Dermis microvascular lymphatic vessel endothelial cell (primary cell): ENCODE measurements at regions not wholly inside any gene's neighbourhood (a gene's known extent, or its start where the extent isn't known, plus 50 kb on each side); places are given as distances from the start of the nearest gene placed in this dataset.

Experiments
- DNase-seq, 2 donors: peaks; one replicate each; pipeline versions ENCODE4 v3.0.0 to v3.0.0-alpha.2; 2010; ENCODE audit warnings: low read depth in 2 of 2

DNA sequence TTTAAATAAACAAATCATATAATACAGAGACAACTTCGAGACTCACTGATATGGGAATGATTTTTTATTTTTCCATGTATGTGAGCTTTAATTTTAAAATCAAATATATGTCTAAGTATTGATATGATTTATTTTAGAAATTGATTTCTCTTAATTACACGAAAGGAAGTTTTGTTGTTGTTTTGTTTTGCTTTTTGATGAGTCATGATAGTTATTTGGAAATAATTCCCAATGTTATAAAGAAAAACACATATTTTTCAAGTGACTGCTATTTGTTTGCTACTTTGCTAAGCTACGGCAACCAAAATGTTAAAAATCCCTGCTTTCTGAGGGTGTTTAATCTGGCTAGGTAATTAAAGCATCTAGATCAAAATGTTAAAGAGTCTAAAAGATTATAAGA, 2139.4 kb upstream of the TENM3 start:
- DNase-seq: no peak

DNA sequence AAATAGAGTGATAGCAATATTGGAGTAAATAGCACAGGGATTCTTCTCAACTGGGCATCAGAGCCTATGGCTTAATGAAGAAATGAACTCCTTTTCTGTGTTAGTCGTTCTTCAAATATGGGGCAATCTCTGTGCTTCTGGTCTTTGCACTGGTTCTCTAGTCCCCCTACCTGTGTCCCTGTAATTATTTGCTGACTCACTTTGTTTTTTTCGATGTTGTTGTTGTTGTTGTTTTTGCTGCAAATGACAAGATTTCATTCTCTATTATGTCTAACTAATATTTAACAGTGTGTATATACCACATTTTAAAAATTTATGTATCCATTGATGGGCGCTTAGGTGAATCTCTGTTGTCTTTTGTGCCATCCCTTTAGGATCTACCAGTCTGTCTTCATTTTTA, 2137.8 kb upstream of the TENM3 start:
- no peak for DNase-seq

DNA sequence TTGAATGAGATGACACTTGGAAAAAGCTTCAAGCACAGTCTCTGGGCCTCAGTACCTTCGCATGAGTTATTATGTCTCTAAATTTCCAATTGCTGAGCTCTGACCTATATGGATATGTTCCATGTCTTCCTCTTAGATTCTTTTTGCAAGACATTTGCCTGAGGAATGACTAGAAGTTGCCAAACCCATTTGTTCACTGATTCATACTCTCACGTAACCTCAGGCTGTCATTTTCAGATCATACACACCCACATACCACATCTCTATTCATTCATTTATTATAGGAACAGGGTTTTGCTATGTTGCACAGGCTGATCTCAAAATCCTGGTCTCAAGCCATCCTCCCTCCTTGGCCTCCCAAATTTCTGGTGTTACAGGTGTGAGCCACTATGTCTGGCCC, 2137.1 kb upstream of the TENM3 start:
- DNase-seq: no peak

DNA sequence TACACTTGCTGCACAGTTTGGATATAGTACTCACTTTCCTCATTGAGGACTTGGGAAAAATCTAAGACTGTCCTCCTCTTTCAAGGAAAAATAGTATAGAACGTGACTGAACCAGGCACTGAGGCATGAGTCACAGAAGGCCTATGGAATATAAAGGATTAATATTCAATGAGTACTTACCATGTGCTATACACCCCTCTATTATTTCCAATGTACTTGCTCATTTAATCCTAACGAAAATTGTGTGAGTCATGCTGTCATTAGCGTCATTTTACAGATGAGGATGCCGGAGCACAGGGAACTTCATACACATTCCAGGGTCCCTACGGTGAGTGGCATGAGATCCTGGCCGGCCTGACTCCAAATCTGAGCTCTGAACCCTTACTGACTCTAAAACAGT, 2136.2 kb upstream of the TENM3 start:
- DNase-seq: no peak

DNA sequence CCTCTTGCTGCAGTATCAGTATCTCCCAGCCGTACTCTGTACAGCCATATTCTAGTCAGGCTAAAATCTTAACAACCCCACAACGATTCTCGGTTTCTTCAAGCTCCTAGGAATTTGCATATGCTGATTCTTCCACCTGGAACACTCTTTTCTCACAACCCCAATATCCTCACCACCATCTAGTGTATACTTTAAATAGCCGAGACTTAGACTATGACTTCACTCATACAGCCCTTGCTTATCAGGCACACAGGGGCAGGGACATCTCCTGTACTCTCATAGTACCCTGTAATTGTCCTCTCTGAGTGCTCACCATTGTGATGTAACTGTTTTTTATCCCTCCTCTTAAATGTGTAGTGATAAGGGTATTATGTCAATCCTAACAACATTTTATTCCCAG, 2126.4 kb upstream of the TENM3 start:
- no peak for DNase-seq

DNA sequence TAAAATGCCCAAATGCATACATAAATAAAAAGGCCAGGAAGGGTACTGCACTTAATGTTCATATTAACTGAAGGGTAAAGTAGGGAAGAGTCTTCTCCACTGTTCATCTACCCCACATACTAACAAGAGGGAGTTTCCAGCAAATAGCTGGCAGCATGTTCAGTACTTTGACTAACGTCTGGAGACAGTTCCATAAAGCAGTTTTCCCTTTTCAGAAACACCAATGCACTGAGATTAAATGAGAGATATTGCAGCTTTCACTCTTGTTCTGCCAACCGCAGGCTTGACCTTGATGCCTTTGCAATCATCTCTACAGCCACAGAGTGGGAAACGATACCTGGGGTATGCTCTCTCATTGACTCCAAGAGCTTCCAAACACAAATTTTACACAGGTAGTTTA, 2123.1 kb upstream of the TENM3 start:
- DNase-seq: no peak

DNA sequence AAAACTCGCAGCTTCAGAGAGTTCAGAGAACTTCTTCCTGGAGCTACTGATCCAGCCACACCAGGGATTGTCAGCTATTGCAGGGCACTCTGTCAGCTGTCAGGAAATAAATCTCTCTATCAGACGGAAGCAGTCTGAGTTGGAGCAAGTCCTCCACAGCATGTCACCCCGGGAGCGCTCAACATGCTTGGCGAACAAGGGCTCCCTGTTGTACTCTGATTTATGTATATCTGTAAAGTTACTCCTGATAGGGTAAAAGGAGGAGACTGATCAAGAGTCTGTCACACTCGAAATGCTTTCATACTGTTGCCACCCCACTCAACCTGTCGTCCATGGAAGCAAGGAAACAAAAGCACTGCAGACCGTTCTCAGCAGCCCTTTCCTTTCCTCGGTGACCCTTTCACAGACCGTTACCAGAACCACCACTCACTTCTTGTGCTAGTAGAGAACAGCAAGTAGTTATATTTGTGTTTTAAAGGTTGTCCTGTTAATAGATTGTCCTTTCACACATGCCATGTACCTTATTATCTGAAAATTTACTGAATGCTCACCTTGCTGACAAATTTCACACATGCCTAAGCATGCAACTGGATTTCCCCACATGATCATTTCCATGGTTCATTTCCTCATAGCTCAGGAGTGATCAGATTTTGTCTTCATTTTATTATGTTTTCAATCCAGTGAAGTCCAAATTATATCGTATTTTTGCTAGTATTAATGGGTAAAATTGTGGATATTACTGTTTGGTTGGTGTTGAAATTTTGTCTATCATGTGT, 2108.9 kb upstream of the TENM3 start:
- DNase-seq: no peak

DNA sequence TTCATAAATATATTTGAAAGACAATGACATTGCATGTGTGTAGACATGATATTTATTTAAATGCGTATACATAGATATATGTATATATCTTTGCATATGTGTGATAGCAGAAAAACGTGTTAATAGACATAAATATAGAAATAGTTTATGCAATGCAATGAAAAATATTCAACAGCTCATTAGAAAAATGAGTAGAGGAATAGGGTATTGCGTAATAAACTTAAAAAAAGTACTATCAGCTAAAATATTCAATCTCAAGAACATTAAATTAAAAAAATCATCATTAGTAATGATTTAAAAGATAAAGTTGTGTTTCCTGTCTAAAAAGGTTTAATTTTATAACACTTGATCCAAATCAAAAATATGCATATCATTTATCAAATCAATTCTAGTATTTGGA, 2101.5 kb upstream of the TENM3 start:
- DNase-seq: no peak

DNA sequence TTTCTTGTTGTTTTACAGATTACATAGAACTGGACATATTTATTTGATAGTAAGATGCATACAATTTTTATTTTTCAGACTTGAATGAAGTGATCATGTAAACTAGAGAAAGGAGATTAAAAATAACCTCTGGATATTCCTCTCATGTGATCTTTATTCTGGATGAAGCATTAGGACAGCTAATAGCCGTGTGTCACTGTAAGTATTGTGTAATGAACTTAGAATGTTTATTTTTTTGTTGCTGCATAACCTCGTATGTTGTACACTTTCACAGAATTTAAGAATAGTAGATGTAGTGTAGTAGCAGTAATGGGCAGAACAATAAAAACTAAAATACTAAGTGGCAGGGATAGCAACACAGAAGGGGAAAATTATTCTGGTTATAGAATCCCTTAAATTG, 2094.5 kb upstream of the TENM3 start:
- no peak for DNase-seq

DNA sequence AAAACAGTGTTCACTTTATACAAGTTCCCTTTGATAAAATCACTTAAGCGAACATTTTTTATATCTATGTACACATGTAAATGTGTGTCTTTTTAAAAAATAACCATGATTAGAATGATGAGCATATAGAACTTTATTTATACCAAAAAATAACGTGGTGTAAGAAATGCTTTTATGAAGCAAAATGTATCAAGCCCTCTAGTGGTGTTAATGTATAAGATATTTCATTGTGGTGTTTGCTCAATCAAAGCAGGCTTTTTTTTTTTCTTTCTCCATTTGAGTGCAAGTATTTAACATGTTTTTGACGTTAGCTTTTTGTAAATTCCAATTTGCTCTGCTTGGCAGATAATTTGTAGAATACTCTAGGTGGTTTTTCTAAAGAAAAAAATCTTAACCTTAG, 2092.4 kb upstream of the TENM3 start:
- DNase-seq: no peak

DNA sequence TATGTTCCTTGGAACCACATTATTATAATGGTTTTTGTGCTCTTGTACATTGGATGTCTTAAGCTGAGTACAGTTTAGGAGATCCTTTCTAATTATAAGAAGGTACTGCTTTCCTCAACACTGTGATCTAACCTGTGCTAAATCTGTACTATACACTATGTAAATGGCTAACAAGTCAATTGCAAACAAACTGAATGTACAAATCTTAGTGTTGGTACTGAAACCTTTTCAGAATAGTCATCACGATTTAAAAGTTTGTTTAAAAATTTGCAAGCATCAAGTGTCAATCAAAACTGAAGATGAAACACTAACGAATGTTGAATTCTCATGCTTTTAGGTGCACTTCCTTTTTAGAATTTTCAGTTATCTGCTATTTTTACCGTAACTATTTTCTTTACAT, 2090.4 kb upstream of the TENM3 start:
- no peak for DNase-seq

DNA sequence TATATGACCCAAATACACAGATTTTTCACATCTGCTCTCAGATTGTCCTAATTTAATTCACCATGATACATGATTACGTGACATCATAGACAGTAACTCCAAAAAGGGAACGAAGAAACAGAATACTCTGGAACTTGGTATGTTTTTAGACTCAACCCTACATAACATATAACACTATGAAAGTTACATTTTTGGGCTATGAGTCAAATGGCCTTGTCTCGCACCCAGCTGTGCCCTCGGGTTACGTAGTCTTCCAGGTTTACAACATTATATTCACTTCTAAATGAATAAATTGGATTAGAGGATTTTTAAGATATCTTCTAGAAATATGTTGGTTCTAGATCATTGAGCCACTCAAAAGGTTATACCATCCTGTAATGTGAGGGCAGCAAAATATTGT, 2089.6 kb upstream of the TENM3 start:
- DNase-seq: no peak

DNA sequence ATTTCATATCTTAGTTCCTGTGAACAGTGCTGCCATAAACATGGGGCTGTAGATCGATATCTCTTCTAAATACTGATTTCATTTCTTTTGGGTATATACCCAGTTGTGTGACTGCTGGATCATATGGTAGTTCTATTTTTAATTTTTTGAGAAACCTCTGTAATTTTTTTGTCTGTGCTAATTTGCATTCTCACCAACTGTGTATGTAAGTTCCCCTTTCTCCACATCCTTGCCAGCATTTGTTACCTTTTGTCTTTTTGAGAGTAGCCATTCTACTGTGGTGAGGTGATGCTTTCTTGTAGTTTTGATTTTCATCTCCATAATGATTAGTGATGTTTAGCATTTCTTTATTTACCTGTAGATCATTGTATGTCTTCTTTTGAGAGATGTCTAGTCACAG, 2086.5 kb upstream of the TENM3 start:
- DNase-seq: no peak

DNA sequence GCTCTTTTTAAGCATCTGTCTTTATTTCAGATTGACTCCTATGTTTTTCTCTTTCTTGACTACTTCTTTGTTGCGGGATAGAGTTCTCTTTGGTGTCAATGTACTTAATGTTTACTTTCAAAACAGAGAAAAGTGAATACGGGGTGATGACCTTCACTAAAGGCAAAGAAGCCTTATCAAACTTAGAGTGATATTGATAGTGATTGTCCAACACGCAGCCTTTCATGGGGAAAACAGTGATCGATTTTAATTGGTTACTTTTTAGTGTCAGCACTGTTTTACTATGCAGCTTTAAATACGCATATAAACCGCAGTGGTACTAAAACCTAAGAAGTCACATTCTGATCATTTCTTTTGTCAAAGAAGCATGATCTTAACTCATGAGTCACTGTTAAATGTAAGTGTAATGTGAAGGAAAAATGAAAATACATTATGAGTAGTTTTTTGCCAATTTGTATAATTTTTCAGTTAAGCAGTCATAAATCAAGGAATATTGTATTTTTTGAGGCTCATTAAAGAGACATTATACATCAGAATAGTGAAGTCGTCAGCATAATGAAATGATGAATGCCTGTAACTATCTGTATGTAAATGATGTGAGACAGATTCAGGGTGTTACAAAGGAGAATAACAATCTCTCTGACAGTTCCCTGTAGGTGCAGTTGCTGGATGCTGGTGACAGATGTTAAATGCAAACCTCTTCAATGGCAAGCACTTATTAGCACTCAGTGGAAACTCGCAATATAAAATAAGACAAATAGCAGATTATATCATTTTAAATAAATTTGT, 2082.8 kb upstream of the TENM3 start:
- DNase-seq: no peak

DNA sequence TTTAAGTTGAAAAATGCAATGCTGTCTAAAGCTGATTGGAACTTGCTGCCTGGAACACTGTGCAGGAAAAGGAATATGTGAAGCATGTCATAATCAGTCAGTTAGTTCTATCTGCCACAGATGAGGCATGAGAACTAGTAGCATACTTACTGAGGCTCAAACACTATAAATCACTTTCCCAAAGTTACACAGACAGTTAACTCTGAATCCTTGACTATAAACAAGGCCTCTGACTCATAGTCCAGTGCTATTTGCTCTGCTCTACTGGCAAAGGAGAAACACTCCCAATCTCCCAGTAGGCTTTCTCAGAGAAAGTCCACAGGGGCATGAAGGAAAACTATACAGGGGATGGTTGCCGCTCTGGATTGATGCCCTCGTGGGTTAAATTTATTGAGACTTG, 2078.4 kb upstream of the TENM3 start:
- DNase-seq: no peak

DNA sequence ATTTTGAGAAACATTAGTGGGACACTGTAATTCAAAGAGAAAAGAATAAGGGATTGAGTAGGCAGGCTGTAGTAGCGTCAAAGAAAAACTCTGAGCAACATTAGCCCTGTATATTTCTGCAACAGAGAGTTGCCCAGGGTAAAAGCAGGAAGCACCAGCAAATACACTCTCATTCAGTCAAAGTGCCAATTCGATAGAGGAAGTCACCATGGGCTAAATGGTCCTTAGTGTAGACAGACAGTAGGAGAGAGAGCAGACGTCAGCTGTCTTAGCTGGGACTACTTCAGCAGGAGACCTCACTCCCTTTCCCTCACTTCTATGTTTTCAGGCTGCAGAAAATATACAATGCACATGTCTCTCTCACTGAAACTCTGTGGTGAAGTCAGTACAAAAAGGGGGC, 2073.8 kb upstream of the TENM3 start:
- DNase-seq: no peak

DNA sequence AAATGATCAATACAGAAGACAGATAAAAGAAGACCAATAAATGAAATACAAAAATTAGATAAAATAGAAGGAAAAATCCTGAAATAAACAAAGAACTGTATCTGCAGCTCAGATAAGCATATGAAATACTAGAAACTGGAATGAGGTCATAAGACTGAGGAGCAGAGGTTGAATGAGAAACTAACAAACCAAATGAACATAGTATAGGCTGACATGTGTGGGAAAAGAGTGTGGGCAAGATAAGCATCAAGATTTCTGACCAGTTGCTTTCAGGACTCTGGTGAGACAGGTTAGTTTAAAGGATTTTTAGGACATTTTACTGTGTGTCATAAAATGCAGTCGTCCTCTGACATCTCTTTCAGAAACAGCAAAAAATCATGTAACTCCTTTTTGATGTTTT, 2073.2 kb upstream of the TENM3 start:
- no peak for DNase-seq

DNA sequence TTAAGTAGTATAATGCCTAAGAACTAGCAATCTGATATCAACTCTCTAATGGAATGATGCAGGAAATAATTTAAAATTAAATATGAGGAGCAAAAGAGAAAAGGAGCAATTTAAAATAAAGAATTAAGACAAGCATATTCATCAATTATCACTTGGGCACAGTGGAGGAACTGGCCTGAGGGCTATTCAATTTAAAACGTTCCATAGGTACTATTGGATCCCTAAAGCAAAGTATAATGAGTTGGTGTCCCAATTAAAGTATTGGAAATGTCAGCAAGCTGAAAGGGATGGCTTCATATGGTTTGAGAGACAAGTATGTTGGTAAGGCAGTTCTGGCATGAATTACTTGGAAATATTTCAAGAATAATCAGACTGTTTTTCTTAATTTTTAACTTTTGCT, 2064.1 kb upstream of the TENM3 start:
- DNase-seq: no peak

DNA sequence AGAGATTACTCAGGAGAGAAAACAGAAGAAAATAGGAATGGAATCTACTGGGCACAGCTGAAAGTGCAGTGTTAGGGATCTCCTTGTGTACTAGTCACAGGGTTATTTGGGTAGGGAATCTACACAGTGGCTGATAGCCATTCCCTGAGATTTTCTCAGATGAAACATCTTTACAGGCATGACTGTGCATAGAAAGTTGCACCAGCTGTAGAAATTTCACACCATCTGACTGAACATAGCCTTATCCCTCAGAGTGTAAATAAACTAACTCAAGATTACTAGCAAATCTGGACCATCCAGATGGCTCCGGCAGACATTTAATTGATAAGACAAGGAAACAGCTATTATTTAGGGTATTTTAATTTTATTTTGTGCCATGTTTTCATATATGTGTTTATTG, 2053.5 kb upstream of the TENM3 start:
- no peak for DNase-seq

DNA sequence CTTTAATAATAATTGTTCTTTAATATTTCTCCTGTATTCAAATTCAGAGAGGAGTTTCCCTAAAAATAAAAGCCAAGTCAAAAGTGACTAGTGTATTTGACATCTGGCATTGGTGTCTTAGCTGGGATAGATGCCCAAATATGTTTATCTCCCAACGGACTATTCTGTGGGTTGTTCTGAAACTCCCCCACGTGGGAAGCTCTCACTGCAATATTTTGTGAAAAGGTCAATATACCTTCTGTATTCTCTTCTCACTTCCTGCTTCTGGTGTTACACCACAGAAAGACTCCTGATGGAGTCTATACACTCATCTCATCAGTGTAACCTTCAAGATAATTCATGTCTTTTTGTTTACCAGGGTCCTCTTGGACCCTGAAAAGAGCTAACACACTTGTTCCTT, 2052.8 kb upstream of the TENM3 start:
- no peak for DNase-seq

DNA sequence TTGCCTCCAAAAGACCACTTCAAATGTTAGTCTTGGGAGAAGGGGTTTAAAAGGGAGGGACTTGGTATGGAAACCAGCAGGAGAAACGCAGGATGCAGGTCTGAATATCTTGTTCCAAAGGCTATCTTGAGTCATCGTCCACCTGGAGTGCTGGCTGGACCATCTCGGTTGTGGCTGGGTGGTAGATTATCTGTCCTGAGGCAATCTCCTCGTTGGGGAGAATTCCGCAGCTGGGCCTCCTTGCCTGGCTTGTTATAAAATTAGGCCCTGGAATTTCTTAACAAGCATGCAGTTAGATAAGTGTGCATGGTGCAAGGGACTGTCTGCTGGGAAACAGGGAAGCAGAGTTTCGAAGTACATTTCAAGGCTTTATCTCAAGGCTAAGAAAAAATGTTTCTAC, 2045.7 kb upstream of the TENM3 start:
- DNase-seq: no peak

DNA sequence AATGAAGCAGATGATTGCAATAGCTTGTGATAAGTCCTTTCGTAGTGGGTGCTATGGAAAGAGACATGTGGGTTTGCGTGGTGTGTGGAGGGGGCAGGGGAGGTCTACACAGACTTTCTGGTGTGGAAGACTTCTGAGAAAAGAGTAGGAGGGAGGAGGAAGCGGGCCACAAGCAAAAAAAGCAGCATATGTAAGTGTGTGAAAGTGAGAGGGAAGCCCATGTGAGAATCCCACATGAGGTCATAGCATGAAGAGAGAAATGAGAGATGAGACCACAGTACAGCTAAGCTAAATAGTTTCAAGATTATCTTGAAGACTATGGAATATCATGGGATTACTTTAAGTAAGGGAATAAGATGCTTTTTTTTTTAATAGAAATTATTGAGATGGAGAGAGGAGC, 2039.9 kb upstream of the TENM3 start:
- DNase-seq: no peak

DNA sequence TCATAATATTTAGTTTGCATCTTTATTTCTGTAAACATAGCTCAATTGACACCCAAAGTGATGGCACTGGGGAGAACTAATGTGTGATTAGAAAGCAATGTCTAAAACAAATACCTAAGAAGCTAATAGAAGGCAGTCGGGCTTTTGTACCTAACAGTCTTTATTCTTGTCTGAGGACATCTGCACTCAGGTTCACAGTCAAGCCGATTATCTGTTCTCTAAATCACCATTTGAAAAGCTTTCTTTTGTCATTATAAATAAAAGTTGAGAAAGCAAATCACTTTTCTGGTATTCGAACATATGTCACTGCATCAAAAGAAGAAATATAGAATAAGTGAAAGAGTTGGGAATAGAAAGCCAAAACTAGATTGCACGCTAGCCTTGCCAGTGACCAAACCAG, 2037.9 kb upstream of the TENM3 start:
- no peak for DNase-seq
